ENCODE measurements at regions not wholly inside any gene's neighbourhood (a gene's known extent, or its start where the extent isn't known, plus 50 kb on each side); places are given as distances from the start of the nearest gene placed in this dataset.

DNA sequence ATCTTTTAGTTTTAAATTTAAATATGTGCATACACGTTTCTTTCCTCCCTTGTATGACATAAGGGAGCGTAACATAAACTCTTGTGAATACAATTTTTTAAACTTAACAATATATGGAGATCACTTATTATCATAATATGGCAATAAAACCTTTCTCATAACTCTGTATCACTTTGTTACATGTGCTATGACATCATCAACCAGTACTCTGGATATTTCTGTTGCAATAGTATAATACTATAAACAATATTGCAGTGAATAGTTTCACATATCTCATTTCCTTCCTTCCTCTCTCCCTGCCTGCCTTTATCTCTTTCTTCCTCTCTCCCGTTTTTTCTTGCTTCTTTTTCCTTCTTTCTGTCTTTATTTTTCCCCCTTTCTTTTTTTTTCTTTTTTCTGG, 1278.0 kb upstream of the CNTN5 start:
- H3K27me3 ChIP-seq (ENCODE audit: control insufficient read depth in 4 of 4, insufficient read depth in 4 of 4, low read length in 3 of 4), result no peaks in the 10 kb centered on the region
- no peak for DNase-seq (ENCODE audit: low spot score)
- H3K4me1 ChIP-seq (ENCODE audit: control insufficient read depth in 4 of 4, insufficient read depth in 4 of 4, low read length in 3 of 4), result no peaks in the 10 kb centered on the region
- no peak overlapping the region for H3K4me3 ChIP-seq (ENCODE audit: low read depth in 1 of 3, low read length in 3 of 3)
- no peak overlapping the region for H3K27ac ChIP-seq (ENCODE audit: low read depth in 1 of 2, low read length in 2 of 2)
- H3K9me3 ChIP-seq (ENCODE audit: control insufficient read depth in 4 of 4, low read length in 3 of 4), result no peaks in the 10 kb centered on the region
- no peak for TF ChIP-seq ZBTB33 (IDR thresholded peaks at IDR 0.05)
- TF ChIP-seq RXRA (IDR thresholded peaks at IDR 0.05), result no peak
- TF ChIP-seq, protein P1, sequence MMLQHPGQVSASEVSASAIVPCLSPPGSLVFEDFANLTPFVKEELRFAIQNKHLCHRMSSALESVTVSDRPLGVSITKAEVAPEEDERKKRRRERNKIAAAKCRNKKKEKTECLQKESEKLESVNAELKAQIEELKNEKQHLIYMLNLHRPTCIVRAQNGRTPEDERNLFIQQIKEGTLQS (IDR thresholded peaks at IDR 0.05), result no peak
- TF ChIP-seq FOXA2 (IDR thresholded peaks at IDR 0.05), result no peak
- TF ChIP-seq GABPA (IDR thresholded peaks at IDR 0.05 in 1 of 2, conservative IDR thresholded peaks at IDR 0.05 in 1 of 2), result no peak
- no peak for TF ChIP-seq RAD21 (IDR thresholded peaks at IDR 0.05)
- TF ChIP-seq TAF1 (conservative IDR thresholded peaks at IDR 0.05), result no peak
- H3K36me3 ChIP-seq (ENCODE audit: control insufficient read depth in 4 of 4, insufficient read depth in 3 of 4, low read depth in 1 of 4, low read length in 3 of 4), result no peaks in the 10 kb centered on the region
- H3K9ac ChIP-seq (ENCODE audit: low read depth in 1 of 2, low read length in 2 of 2), result no peak overlapping the region
- WGBS, result 63% methylated on average over 3 of the region's 3 CpGs

DNA sequence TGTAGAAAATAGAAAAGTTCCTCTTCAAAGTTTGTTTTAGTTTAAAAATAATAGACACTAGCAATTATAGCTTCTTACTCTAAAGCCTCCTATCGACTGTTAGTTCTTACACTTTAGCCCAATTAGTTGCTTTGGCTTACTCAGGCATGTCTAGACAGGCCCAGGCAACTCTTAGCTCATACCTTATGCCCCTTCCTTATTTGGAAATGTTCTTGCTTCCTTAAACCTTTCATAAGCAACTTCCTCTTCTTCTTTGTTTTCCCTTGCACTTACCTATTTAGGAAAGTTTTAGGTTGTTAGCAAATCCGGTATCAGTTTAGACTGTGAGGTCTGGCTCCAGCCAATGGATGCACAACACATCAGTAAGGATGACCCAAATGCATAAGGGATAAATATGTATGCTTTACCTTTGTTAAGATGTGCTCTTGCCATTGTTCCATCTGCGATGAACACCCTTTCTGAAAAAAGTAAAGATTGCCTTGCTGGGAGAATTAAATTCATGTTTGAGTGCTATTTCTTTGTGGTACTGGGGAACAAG, 1277.5 kb upstream of the CNTN5 start:
- TF ChIP-seq YY1 (IDR thresholded peaks at IDR 0.05) (no peak), TAF1 (conservative IDR thresholded peaks at IDR 0.05) (no peak), RXRA (IDR thresholded peaks at IDR 0.05) (no peak), ZBTB33 (IDR thresholded peaks at IDR 0.05) (no peak), FOXA1 (IDR thresholded peaks at IDR 0.05) (no peak), HNF4A (conservative IDR thresholded peaks at IDR 0.05) (no peak), CTCF (IDR thresholded peaks at IDR 0.05; ENCODE audit: low read depth, low read length, missing input control) (no peak), FOXA2 (IDR thresholded peaks at IDR 0.05) (no peak), RAD21 (IDR thresholded peaks at IDR 0.05) (no peak), HNF4G (IDR thresholded peaks at IDR 0.05) (no peak), GABPA (IDR thresholded peaks at IDR 0.05 in 1 of 2, conservative IDR thresholded peaks at IDR 0.05 in 1 of 2) (no peak), REST (IDR thresholded peaks at IDR 0.05) (no peak), SP1 (IDR thresholded peaks at IDR 0.05) (no peak), EGR1 (IDR thresholded peaks at IDR 0.05; ENCODE audit: low read depth in 2 of 2) (no peak), JUND (IDR thresholded peaks at IDR 0.05) (no peak), NR2F2 (IDR thresholded peaks at IDR 0.05) (no peak), MAX (IDR thresholded peaks at IDR 0.05) (no peak)
- TF ChIP-seq, protein P1 (IDR thresholded peaks at IDR 0.05), result no peak
- H3K4me3 ChIP-seq (ENCODE audit: low read depth in 1 of 3, low read length in 3 of 3), result no peak overlapping the region
- no peak overlapping the region for H3K9ac ChIP-seq (ENCODE audit: low read depth in 1 of 2, low read length in 2 of 2)
- no peaks in the 10 kb centered on the region for H3K9me3 ChIP-seq (ENCODE audit: control insufficient read depth in 4 of 4, low read length in 3 of 4)
- no peaks in the 10 kb centered on the region for H3K27me3 ChIP-seq (ENCODE audit: control insufficient read depth in 4 of 4, insufficient read depth in 4 of 4, low read length in 3 of 4)
- no peak for DNase-seq (ENCODE audit: low spot score)
- WGBS, result 83% methylated on average over 3 of the region's 3 CpGs
- H3K4me1 ChIP-seq (ENCODE audit: control insufficient read depth in 4 of 4, insufficient read depth in 4 of 4, low read length in 3 of 4), result no peaks in the 10 kb centered on the region
- no peaks in the 10 kb centered on the region for H3K36me3 ChIP-seq (ENCODE audit: control insufficient read depth in 4 of 4, insufficient read depth in 3 of 4, low read depth in 1 of 4, low read length in 3 of 4)
- no peak overlapping the region for H3K27ac ChIP-seq (ENCODE audit: low read depth in 1 of 2, low read length in 2 of 2)
